Stimulated activated CD4-positive, alpha-beta T cell treated with anti-CD3 and anti-CD28 coated beads, Interleukin-1b, Interleukin-23, amount 100 ng/mL, for 48 hours (primary cell): ENCODE measurements at regions not wholly inside any gene's neighbourhood (a gene's known extent, or its start where the extent isn't known, plus 50 kb on each side); places are given as distances from the start of the nearest gene placed in this dataset.
A peak's percentile ranks its signal among the peaks of the same experiment; 100 is the strongest.

ENCODE experiments used
- DNase-seq: peaks from one replicate; pipeline ENCODE4 v3.0.0-alpha.2; 2020

- no peak for DNase-seq
These were observed 74.2 kb upstream of the MBOAT2 start for GRCh38 chr2:9077691-9078090.

- no peak for DNase-seq
These were observed 73.3 kb upstream of the MBOAT2 start for GRCh38 chr2:9076755-9077154.

DNA sequence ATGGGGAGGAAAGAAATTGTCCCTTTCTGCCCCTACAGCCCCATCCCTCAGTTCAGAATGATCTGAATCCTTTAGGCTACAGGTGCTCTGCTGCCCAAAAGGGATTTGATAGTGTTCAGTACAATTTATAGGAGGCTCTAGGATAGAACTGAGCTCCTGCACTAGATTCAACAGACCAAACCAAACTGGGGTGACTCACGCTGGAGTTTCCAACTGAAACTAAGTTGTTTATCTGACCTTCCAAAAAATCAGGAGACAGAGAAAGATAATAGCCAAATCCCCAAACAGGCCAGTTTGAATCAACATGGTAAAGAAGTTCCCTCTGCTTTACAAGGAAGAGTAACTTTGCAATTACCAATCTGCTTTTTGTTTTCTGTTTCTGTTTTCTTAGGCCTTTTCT is 72.7 kb upstream of the MBOAT2 start:
- no peak for DNase-seq

DNA sequence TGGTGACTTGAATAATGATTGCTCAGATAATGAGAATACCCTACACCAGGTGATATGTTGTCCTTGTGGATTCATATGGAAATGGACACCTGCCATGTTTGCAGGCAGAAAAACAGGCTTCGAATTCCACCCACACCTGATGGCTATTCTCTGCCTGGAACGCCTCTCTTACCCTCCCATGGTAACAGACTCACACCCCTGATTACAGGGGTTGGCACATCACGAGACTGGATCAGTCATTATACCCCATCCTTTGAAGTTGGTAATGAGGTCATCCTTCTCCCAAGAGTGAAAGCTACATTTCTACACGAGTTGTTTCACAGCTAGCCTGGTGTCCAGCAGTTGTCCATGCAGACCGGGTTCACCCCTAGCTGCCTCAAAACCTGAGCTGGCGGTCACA is 71.4 kb upstream of the MBOAT2 start:
- DNase-seq, result no peak

DNA sequence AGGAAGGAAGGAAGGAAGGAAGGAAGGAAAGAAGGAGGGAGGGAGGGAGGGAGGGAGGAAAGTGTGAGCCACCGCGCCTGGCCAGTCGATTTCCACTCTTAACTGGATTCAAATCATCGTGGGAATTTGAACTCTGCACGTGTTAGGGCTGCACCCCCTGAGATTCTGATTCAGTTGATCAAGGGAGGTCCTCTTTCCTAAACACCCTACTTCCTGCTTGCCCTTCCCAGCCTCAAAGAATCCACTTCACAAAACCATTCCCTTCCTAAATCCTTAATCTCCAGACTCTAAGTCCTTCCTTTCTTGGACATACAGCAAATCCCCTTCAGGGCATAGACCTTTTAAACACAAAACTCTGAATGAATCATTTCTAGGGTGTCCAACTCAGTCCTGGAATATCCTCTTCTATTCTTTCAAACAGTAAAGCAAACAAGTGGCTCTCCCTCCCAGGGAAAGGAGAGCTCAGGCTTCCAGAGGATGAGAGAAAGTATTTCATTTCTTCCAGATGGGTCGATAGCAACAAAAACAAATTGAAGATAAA is 68.2 kb upstream of the MBOAT2 start:
- no peak for DNase-seq

GRCh38 chr2:9071032-9071431 is 67.5 kb upstream of the MBOAT2 start:
- DNase-seq, result peak; percentile 52

DNA sequence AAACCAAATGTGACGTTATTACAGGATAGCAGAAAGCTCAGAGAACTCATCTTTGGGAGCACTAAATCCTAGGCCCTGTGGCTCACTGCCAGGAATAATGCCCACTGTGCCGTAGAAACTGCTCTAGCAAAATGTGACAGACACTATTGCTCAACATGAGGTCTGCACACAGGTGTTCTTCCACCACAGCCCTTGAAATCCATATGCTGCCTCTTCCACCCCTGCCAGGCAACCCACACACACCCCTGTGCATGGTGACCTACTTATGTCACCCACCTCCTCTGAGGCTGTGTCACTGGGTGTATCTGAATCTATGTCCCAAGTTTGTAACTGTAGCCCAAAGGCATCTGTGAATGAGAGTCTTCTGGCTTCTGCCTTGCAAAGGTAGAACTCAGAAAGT is 66.1 kb upstream of the MBOAT2 start:
- no peak for DNase-seq

- DNase-seq, result no peak
These were observed 62.4 kb upstream of the MBOAT2 start for GRCh38 chr2:9065901-9066300.

GRCh38 chr2:9063023-9063606 is 59.6 kb upstream of the MBOAT2 start:
- no peak for DNase-seq

DNA sequence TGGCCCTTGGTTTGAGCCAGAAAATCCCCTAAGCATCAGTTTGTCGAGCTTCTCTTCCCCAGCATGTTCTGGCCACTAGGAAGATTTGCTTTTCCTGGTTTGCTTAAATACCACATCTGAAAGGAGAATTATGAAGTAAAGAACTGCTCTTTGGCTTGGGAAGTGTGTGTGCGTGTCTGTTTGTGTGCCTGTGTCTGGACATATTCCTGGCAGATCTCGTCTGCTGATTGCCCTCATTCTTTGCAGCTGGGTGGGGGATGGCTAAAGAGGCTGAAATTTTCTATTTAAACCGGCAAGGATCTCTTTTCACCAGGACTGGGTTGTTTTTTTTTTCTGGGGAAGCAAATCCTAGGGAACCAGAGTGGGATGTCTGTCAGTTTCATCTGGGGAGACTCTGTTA is 57.3 kb upstream of the MBOAT2 start:
- no peak for DNase-seq

DNA sequence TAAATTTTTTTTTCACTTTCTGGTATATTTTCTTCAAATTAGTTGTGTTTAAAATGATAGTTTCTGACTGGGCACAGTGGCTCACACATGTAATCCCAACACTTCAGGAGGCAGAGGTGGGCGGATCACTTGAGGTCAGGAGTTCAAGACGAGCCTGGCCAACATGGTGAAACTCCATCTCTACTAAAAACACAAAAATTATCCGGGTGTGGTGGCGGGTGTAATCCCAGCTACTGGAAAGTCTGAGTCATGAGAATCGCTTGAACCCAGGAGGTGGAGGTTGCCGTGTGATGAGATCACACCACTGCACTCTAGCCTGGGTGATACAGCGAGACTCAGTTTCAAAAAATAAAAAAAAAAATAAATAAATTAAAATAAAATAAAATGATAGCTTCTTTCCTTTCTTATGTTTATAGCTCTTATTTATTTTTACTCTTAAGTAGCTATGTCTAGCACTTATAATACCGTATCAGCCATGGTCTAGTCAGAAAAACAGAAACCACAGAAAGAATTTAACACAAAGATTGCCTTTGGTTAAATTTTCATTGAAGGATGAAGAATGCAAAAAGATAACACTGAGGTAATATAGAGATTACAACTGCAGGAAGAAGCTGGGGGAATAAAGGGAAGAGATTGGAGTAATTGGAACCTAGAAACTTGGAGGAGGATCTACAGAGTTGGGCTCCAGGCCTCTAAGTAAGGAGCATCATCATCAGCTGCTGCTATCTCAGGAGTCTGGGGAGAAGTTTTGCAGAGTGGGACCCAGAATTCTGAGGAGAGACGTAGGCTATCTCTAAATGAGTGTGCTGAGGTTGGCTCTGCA is 54.7 kb upstream of the MBOAT2 start:
- DNase-seq, result peak; percentile 1

DNA sequence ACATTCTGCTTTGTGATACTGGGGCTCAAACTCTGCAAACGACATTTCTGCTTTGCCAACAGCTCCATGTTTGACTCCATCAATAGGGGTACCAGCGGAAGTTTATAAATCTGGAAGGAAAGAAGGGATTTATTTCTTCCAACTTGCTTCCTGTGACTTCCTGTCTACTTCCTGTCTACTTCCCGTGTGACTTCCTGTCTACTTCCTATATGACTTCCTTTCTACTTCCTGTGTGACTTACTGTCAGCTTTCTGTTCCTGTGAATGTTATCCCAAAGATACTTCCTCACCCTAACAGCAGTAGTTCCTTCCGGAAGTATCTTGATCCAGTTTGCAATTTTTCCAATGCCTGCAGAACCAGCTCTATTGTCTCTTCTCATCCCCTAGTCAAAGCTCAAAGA is 52.0 kb upstream of the MBOAT2 start:
- no peak for DNase-seq

DNA sequence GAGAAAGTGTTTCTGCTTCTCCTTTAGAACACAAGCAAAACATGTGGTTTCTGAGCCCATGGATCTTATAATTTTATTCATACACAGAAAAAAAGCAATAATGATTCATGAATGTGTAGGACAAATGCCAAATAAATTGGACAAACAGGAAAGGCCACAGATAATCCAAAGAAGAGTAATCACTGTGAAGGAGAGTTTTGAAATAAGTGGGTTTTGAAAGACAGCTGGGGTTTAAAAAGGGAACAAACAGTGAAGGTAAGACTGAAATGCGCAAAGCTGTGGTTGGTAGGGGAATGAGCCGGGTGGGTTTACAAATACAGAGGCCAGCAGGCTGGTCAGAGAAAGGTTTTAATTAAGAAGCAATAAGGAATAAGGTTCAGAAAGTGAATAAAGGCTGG is 50.0 kb upstream of the MBOAT2 start:
- no peak for DNase-seq
